ENCODE measurements at regions not wholly inside any gene's neighbourhood (a gene's known extent, or its start where the extent isn't known, plus 50 kb on each side); places are given as distances from the start of the nearest gene placed in this dataset.

GRCh38 chr16:9503251-9503984 lies 412.0 kb downstream of the HAPSTR1 start:
- WGBS, 2 experiments (ENCODE audit: low coverage in 1 of 2, low lambda C conversion rate in 2 of 2, missing lambda C conversion rate in 2 of 2), result 1 to 5% methylated on average over 3 of the region's 3 CpGs
- no peaks in the 10 kb centered on the region for H3K36me3 ChIP-seq (ENCODE audit: low read depth)
- DNase-seq, result no peak
- H3K4me1 ChIP-seq (ENCODE audit: insufficient read depth), result no peaks in the 10 kb centered on the region
- H3K27ac ChIP-seq, result no peak overlapping the region
- H3K79me2 ChIP-seq (ENCODE audit: insufficient read depth), result no peaks in the 10 kb centered on the region
- no peaks in the 10 kb centered on the region for H3F3A ChIP-seq (ENCODE audit: insufficient read depth)
- H2AFZ ChIP-seq, result no peak overlapping the region
- H3K9ac ChIP-seq, result no peak overlapping the region
- TF ChIP-seq EZH2phosphoT487 (IDR thresholded peaks at IDR 0.05; ENCODE audit: insufficient read depth, low read depth) (no peak), EZH2 (IDR thresholded peaks at IDR 0.05; ENCODE audit: insufficient read depth, poor library complexity, severe bottlenecking) (no peak)
- no peak overlapping the region for H3K4me3 ChIP-seq
- H4K20me1 ChIP-seq (ENCODE audit: insufficient read depth), result no peaks in the 10 kb centered on the region
- no peak overlapping the region for H3K4me2 ChIP-seq (ENCODE audit: unreplicated experiment)
- H3K9me2 ChIP-seq (ENCODE audit: insufficient read depth), result no peaks in the 10 kb centered on the region
- no peaks in the 10 kb centered on the region for H3K9me3 ChIP-seq (ENCODE audit: low read depth)
- in situ Hi-C loops (cut with MboI), result no loop called here
- no peaks in the 10 kb centered on the region for H3K27me3 ChIP-seq (replicated peaks; ENCODE audit: insufficient read depth)

GRCh38 chr16:9508328-9508936 lies 417.0 kb downstream of the HAPSTR1 start:
- in situ Hi-C loops (cut with MboI), result no loop called here
- Histone ChIP-seq H3K4me3 (no peak overlapping the region), H3K27me3 (replicated peaks; ENCODE audit: insufficient read depth) (no peaks in the 10 kb centered on the region), H3K4me2 (ENCODE audit: unreplicated experiment) (no peak overlapping the region), H4K20me1 (ENCODE audit: insufficient read depth) (no peaks in the 10 kb centered on the region), H3F3A (ENCODE audit: insufficient read depth) (no peaks in the 10 kb centered on the region), H3K9me3 (ENCODE audit: low read depth) (no peaks in the 10 kb centered on the region), H3K9ac (no peak overlapping the region), H3K27ac (no peak overlapping the region), H3K9me2 (ENCODE audit: insufficient read depth) (no peaks in the 10 kb centered on the region), H3K79me2 (ENCODE audit: insufficient read depth) (no peaks in the 10 kb centered on the region), H3K36me3 (ENCODE audit: low read depth) (no peaks in the 10 kb centered on the region), H3K4me1 (ENCODE audit: insufficient read depth) (no peaks in the 10 kb centered on the region), H2AFZ (no peak overlapping the region)
- DNase-seq, result no peak
- 3 to 7% methylated on average over 6 of the region's 6 CpGs for WGBS, 2 experiments (ENCODE audit: low coverage in 1 of 2, low lambda C conversion rate in 2 of 2, missing lambda C conversion rate in 2 of 2)
- TF ChIP-seq EZH2phosphoT487 (IDR thresholded peaks at IDR 0.05; ENCODE audit: insufficient read depth, low read depth) (no peak), EZH2 (IDR thresholded peaks at IDR 0.05; ENCODE audit: insufficient read depth, poor library complexity, severe bottlenecking) (no peak)

- H3K4me2 ChIP-seq (ENCODE audit: unreplicated experiment), result no peak overlapping the region
- H3F3A ChIP-seq (ENCODE audit: insufficient read depth), result no peaks in the 10 kb centered on the region
- H3K79me2 ChIP-seq (ENCODE audit: insufficient read depth), result no peaks in the 10 kb centered on the region
- no peaks in the 10 kb centered on the region for H4K20me1 ChIP-seq (ENCODE audit: insufficient read depth)
- no peaks in the 10 kb centered on the region for H3K36me3 ChIP-seq (ENCODE audit: low read depth)
- no peak for DNase-seq
- no peak overlapping the region for H3K9ac ChIP-seq
- no peaks in the 10 kb centered on the region for H3K9me3 ChIP-seq (ENCODE audit: low read depth)
- WGBS, 2 experiments (ENCODE audit: low coverage in 1 of 2, low lambda C conversion rate in 2 of 2, missing lambda C conversion rate in 2 of 2), result 7 to 10% methylated on average over 2 of the region's 2 CpGs
- TF ChIP-seq EZH2phosphoT487 (IDR thresholded peaks at IDR 0.05; ENCODE audit: insufficient read depth, low read depth) (no peak), EZH2 (IDR thresholded peaks at IDR 0.05; ENCODE audit: insufficient read depth, poor library complexity, severe bottlenecking) (no peak)
- H3K27me3 ChIP-seq (replicated peaks; ENCODE audit: insufficient read depth), result no peaks in the 10 kb centered on the region
- no peak overlapping the region for H3K4me3 ChIP-seq
- H3K27ac ChIP-seq, result no peak overlapping the region
- H2AFZ ChIP-seq, result no peak overlapping the region
- in situ Hi-C loops (cut with MboI), result no loop called here
- H3K9me2 ChIP-seq (ENCODE audit: insufficient read depth), result no peaks in the 10 kb centered on the region
- no peaks in the 10 kb centered on the region for H3K4me1 ChIP-seq (ENCODE audit: insufficient read depth)
These were observed 418.2 kb downstream of the HAPSTR1 start for GRCh38 chr16:9509663-9510062.

GRCh38 chr16:9511389-9511788 lies 419.9 kb downstream of the HAPSTR1 start:
- H3K9me2 ChIP-seq (ENCODE audit: insufficient read depth), result no peaks in the 10 kb centered on the region
- H3K36me3 ChIP-seq (ENCODE audit: low read depth), result no peaks in the 10 kb centered on the region
- H3K9ac ChIP-seq, result no peak overlapping the region
- no peak for DNase-seq
- no peaks in the 10 kb centered on the region for H3F3A ChIP-seq (ENCODE audit: insufficient read depth)
- no peak overlapping the region for H2AFZ ChIP-seq
- no peak for TF ChIP-seq EZH2phosphoT487 (IDR thresholded peaks at IDR 0.05; ENCODE audit: insufficient read depth, low read depth)
- no peak for TF ChIP-seq EZH2 (IDR thresholded peaks at IDR 0.05; ENCODE audit: insufficient read depth, poor library complexity, severe bottlenecking)
- WGBS, 2 experiments (ENCODE audit: low coverage in 1 of 2, low lambda C conversion rate in 2 of 2, missing lambda C conversion rate in 2 of 2), result 18 to 21% methylated on average over 7 of the region's 7 CpGs
- no peak overlapping the region for H3K4me2 ChIP-seq (ENCODE audit: unreplicated experiment)
- H4K20me1 ChIP-seq (ENCODE audit: insufficient read depth), result no peaks in the 10 kb centered on the region
- no peaks in the 10 kb centered on the region for H3K27me3 ChIP-seq (replicated peaks; ENCODE audit: insufficient read depth)
- H3K4me3 ChIP-seq, result no peak overlapping the region
- no peak overlapping the region for H3K27ac ChIP-seq
- no peaks in the 10 kb centered on the region for H3K9me3 ChIP-seq (ENCODE audit: low read depth)
- no peaks in the 10 kb centered on the region for H3K4me1 ChIP-seq (ENCODE audit: insufficient read depth)
- H3K79me2 ChIP-seq (ENCODE audit: insufficient read depth), result no peaks in the 10 kb centered on the region
- in situ Hi-C loops (cut with MboI), result no loop called here
